ENCODE measurements at regions not wholly inside any gene's neighbourhood (a gene's known extent, or its start where the extent isn't known, plus 50 kb on each side); places are given as distances from the start of the nearest gene placed in this dataset.

DNA sequence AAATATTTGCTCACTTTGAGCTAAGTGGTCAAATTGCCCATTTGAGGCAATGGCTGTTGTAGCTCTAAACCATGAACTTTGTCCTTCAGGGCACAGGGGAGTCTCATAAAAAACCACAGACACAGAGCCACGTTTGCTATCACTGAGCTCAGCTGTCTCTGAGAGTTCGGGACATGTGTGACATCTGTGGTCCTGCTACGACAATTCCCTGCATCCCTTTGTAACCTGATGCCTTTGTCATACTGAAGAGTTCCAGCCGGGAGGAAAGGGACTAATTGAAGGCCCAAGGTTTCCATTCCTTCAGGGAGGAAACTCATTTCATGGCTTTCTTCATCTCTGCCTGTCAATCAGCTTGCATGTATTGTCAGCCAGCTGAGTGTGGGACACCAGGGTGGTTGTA lies 599.4 kb upstream of the CDH5 start:
- Histone ChIP-seq H2BK20ac (ENCODE audit: low read depth, low read length) (no peak overlapping the region), H3K9ac (ENCODE audit: low read depth, low read length) (no peak overlapping the region), H2AK9ac (replicated peaks; ENCODE audit: low read depth, low read length, poor library complexity) (no peak overlapping the region), H4K91ac (ENCODE audit: insufficient read depth, low read depth, low read length) (no peak overlapping the region), H3K56ac (ENCODE audit: extremely low read depth, insufficient read depth, low read length) (no peak overlapping the region), H4K8ac (ENCODE audit: low read depth in 2 of 2, low read length in 2 of 2) (no peak overlapping the region), H3K79me1 (ENCODE audit: low read depth in 1 of 2, low read length in 2 of 2) (no peaks in the 10 kb centered on the region), H4K20me1 (ENCODE audit: insufficient read depth, low read length) (no peaks in the 10 kb centered on the region), H3K18ac (ENCODE audit: low read depth, low read length) (no peak overlapping the region), H3K4me2 (ENCODE audit: low read depth, low read length) (no peak overlapping the region), H3K23ac (ENCODE audit: low read depth, low read length) (no peak overlapping the region), H3K36me3 (ENCODE audit: control insufficient read depth, insufficient read depth, low read length) (no peaks in the 10 kb centered on the region), H3K27ac (ENCODE audit: insufficient read depth, low read length) (no peak overlapping the region), H2BK5ac (ENCODE audit: low read depth, low read length, poor library complexity, severe bottlenecking) (no peak overlapping the region), H3K4me3 (ENCODE audit: insufficient read depth, low read depth, low read length) (no peak overlapping the region), H3K9me3 (ENCODE audit: control insufficient read depth, insufficient read depth, low read length) (peaks cover 11% of the 10 kb centered on the region), H3K27me3 (ENCODE audit: control insufficient read depth, insufficient read depth, low read length) (no peaks in the 10 kb centered on the region), H2BK120ac (ENCODE audit: low read depth, low read length) (no peak overlapping the region), H3K9me1 (ENCODE audit: insufficient read depth, low read length) (no peaks in the 10 kb centered on the region), H3K4me1 (ENCODE audit: control insufficient read depth, insufficient read depth, low read length) (peaks cover 2% of the 10 kb centered on the region; the same call in 1 of the 2 replicates), H2AK5ac (ENCODE audit: low read depth, low read length) (no peak overlapping the region), H2AFZ (replicated peaks; ENCODE audit: low read length, poor library complexity) (no peak overlapping the region), H2BK15ac (ENCODE audit: low read depth, low read length) (no peak overlapping the region), H4K5ac (ENCODE audit: low read depth, low read length) (no peak overlapping the region; the same call in 1 of the 2 replicates), H3K14ac (replicated peaks; ENCODE audit: low read depth, low read length) (no peak overlapping the region), H3K4ac (ENCODE audit: low read depth, low read length) (no peak overlapping the region)
- no peak for ATAC-seq (ENCODE audit: low read depth)
- dilution Hi-C loops (cut with HindIII; ENCODE audit: low sequenced_read_pairs, unreplicated experiment), result no loop called here
- BruUV-seq (replicated peaks), result no TSS peak
- in situ Hi-C loops (cut with MboI; ENCODE audit: low sequenced_read_pairs), result no loop called here
- POLR2A ChIA-PET (ENCODE audit: unreplicated experiment), result no interaction called here
- no peak for DNase-seq
- CTCF ChIA-PET, result no interaction called here
- TF ChIP-seq RCOR1 (IDR thresholded peaks at IDR 0.05; ENCODE audit: insufficient replicate concordance, low read length) (no peak), RFX5 (IDR thresholded peaks at IDR 0.05; ENCODE audit: low read depth, low read length) (no peak), BHLHE40 (IDR thresholded peaks at IDR 0.05; ENCODE audit: low read depth, low read length) (no peak), MAZ (IDR thresholded peaks at IDR 0.05; ENCODE audit: borderline replicate concordance, low read depth, low read length) (no peak), FOS (IDR thresholded peaks at IDR 0.05; ENCODE audit: low read depth, low read length) (no peak), CEBPB (IDR thresholded peaks at IDR 0.05; ENCODE audit: low read depth, low read length) (no peak), CTCF (conservative IDR thresholded peaks at IDR 0.05; ENCODE audit: low read depth, low read length) (no peak), USF2 (IDR thresholded peaks at IDR 0.05; ENCODE audit: low read depth, low read length) (no peak), NFE2L2 (IDR thresholded peaks at IDR 0.05; ENCODE audit: low read depth, low read length) (no peak)
- WGBS, 2 experiments (ENCODE audit: extremely low coverage in 2 of 2, insufficient read length in 1 of 2), result no CpG with 5 or more reads among the region's 4 CpGs
- intact Hi-C loops (cut with micrococcal nuclease), result no loop called here
